ENCODE measurements at regions not wholly inside any gene's neighbourhood (a gene's known extent, or its start where the extent isn't known, plus 50 kb on each side); places are given as distances from the start of the nearest gene placed in this dataset.

- no peak for TF ChIP-seq CTCF (IDR thresholded peaks at IDR 0.05)
- no peak for TF ChIP-seq EZH2 (IDR thresholded peaks at IDR 0.05; ENCODE audit: borderline replicate concordance, insufficient read depth, low read depth, low read length, poor library complexity, severe bottlenecking)
These were observed 433.7 kb upstream of the PFKP start for GRCh38 chr10:2633630-2634029.

All from B cell (primary cell).